ENCODE measurements at regions not wholly inside any gene's neighbourhood (a gene's known extent, or its start where the extent isn't known, plus 50 kb on each side); places are given as distances from the start of the nearest gene placed in this dataset.

DNA sequence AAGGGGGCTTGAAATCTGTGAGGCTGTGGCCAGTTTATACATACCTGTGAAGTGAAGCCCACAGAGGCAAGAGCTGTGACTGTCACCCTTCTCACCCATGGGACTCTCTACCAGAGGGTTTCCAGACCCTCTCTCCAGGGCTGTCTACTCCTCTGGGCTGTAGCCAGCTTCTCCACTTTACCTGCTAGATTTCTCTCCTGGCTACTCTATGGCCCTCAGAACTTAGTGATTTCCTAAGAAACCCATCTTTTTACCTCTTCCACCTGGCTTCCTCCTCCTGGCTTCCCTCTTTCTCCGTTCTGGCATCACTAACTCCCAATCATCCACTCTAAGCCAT, 78.0 kb downstream of the SEC61B start:
- no peak overlapping the region for H3K9ac ChIP-seq (ENCODE audit: extremely low read depth, insufficient read length, low read length)
- no peak overlapping the region for H3K4ac ChIP-seq (ENCODE audit: low read depth, low read length)
- peaks cover 13% of the 10 kb centered on the region; the same call in 1 of the 2 replicates for H3K4me1 ChIP-seq (ENCODE audit: insufficient read depth, low read length)
- H2BK12ac ChIP-seq (ENCODE audit: insufficient read length, low read depth, low read length): no peak overlapping the region
- H3K79me1 ChIP-seq (ENCODE audit: insufficient read depth, low read depth, low read length, poor library complexity, severe bottlenecking): no peaks in the 10 kb centered on the region
- no peak overlapping the region for H3K23ac ChIP-seq (ENCODE audit: insufficient read length, low read depth, low read length)
- TF ChIP-seq, protein P1, sequence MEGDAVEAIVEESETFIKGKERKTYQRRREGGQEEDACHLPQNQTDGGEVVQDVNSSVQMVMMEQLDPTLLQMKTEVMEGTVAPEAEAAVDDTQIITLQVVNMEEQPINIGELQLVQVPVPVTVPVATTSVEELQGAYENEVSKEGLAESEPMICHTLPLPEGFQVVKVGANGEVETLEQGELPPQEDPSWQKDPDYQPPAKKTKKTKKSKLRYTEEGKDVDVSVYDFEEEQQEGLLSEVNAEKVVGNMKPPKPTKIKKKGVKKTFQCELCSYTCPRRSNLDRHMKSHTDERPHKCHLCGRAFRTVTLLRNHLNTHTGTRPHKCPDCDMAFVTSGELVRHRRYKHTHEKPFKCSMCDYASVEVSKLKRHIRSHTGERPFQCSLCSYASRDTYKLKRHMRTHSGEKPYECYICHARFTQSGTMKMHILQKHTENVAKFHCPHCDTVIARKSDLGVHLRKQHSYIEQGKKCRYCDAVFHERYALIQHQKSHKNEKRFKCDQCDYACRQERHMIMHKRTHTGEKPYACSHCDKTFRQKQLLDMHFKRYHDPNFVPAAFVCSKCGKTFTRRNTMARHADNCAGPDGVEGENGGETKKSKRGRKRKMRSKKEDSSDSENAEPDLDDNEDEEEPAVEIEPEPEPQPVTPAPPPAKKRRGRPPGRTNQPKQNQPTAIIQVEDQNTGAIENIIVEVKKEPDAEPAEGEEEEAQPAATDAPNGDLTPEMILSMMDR (conservative IDR thresholded peaks at IDR 0.05): no peak
- Mint-ChIP-seq H3K36me3 (ENCODE audit: insufficient read depth in 1 of 3, low read depth in 3 of 3) (no peaks in the 10 kb centered on the region), H3K4me1 (peaks cover 44 to 45% of the 10 kb centered on the region in 2 experiments), H3K4me3 (no peak overlapping the region), H3K27me3 (ENCODE audit: low read depth) (no peaks in the 10 kb centered on the region; the same call in none of the 2 replicates), H3K27ac (no peak overlapping the region), H3K9me3 (no peaks in the 10 kb centered on the region)
- H4K5ac ChIP-seq (ENCODE audit: insufficient read length, low read depth, low read length): no peak overlapping the region
- no peak overlapping the region for H2AFZ ChIP-seq (ENCODE audit: low read length)
- H3K23me2 ChIP-seq (ENCODE audit: insufficient read length, low read depth, low read length, poor library complexity, severe bottlenecking): no peaks in the 10 kb centered on the region
- H3K18ac ChIP-seq (ENCODE audit: insufficient read length, low read depth, low read length): no peak overlapping the region
- H2BK15ac ChIP-seq (ENCODE audit: low read depth, low read length): no peak overlapping the region
- no peak overlapping the region for H4K91ac ChIP-seq (ENCODE audit: insufficient read length, low read depth, low read length)
- no peak overlapping the region for H2BK120ac ChIP-seq (ENCODE audit: low read depth, low read length, poor library complexity, severe bottlenecking)
- no peak for DNase-seq
- H3K4me2 ChIP-seq (ENCODE audit: insufficient read depth, insufficient read length, low read length): no peak overlapping the region
- no peak overlapping the region for H3K27ac ChIP-seq (ENCODE audit: insufficient read length, low read depth, low read length)
- no peak overlapping the region for H3T11ph ChIP-seq (ENCODE audit: low read length)
- no peaks in the 10 kb centered on the region for H3K9me3 ChIP-seq (ENCODE audit: control insufficient read depth, low read depth, low read length)
- H2BK20ac ChIP-seq (ENCODE audit: low read depth, low read length, poor library complexity, severe bottlenecking): no peak overlapping the region
- H3K79me2 ChIP-seq (ENCODE audit: insufficient read depth, low read length): no peaks in the 10 kb centered on the region
- no peak overlapping the region for H2AK5ac ChIP-seq (ENCODE audit: insufficient read length, low read length)
- WGBS (ENCODE audit: extremely low coverage, insufficient read length, low lambda C conversion rate): no CpG with 5 or more reads among the region's 1 CpG
- H3K14ac ChIP-seq (ENCODE audit: insufficient read depth, low read length): no peak overlapping the region
- H4K20me1 ChIP-seq (ENCODE audit: control insufficient read depth, insufficient read depth, insufficient read length): no peaks in the 10 kb centered on the region
- no peak overlapping the region for H4K8ac ChIP-seq (replicated peaks; ENCODE audit: insufficient read length, low read depth, low read length)
- H3K56ac ChIP-seq (ENCODE audit: insufficient read length, low read depth, low read length): no peak overlapping the region
- no peaks in the 10 kb centered on the region for H3K27me3 ChIP-seq (ENCODE audit: insufficient read depth, low read length)
- H2BK5ac ChIP-seq (ENCODE audit: insufficient read length, low read length): no peak overlapping the region
